ENCODE measurements at regions not wholly inside any gene's neighbourhood (a gene's known extent, or its start where the extent isn't known, plus 50 kb on each side); places are given as distances from the start of the nearest gene placed in this dataset.

- Histone ChIP-seq H2BK12ac (ENCODE audit: insufficient read length, low read depth, low read length) (no peak overlapping the region), H3K27me3 (ENCODE audit: insufficient read depth, low read length) (no peaks in the 10 kb centered on the region), H2BK15ac (ENCODE audit: low read depth, low read length) (no peak overlapping the region), H3K18ac (ENCODE audit: insufficient read length, low read depth, low read length) (no peak overlapping the region), H3K14ac (ENCODE audit: insufficient read depth, low read length) (no peak overlapping the region), H2BK20ac (ENCODE audit: low read depth, low read length, poor library complexity, severe bottlenecking) (no peak overlapping the region), H3K4ac (ENCODE audit: low read depth, low read length) (no peak overlapping the region), H3T11ph (ENCODE audit: low read length) (no peak overlapping the region), H3K79me1 (ENCODE audit: insufficient read depth, low read depth, low read length, poor library complexity, severe bottlenecking) (no peaks in the 10 kb centered on the region), H3K79me2 (ENCODE audit: insufficient read depth, low read length) (no peaks in the 10 kb centered on the region), H4K20me1 (ENCODE audit: control insufficient read depth, insufficient read depth, insufficient read length) (no peaks in the 10 kb centered on the region), H3K27ac (ENCODE audit: insufficient read length, low read depth, low read length) (no peak overlapping the region), H4K91ac (ENCODE audit: insufficient read length, low read depth, low read length) (no peak overlapping the region), H3K4me2 (ENCODE audit: insufficient read depth, insufficient read length, low read length) (no peak overlapping the region), H3K9me3 (ENCODE audit: control insufficient read depth, low read depth, low read length) (no peaks in the 10 kb centered on the region), H4K8ac (replicated peaks; ENCODE audit: insufficient read length, low read depth, low read length) (no peak overlapping the region), H2AFZ (ENCODE audit: low read length) (no peak overlapping the region), H3K9ac (ENCODE audit: extremely low read depth, insufficient read length, low read length) (no peak overlapping the region), H2AK5ac (ENCODE audit: insufficient read length, low read length) (no peak overlapping the region), H3K23ac (ENCODE audit: insufficient read length, low read depth, low read length) (no peak overlapping the region), H3K23me2 (ENCODE audit: insufficient read length, low read depth, low read length, poor library complexity, severe bottlenecking) (no peaks in the 10 kb centered on the region), H3K56ac (ENCODE audit: insufficient read length, low read depth, low read length) (no peak overlapping the region), H4K5ac (ENCODE audit: insufficient read length, low read depth, low read length) (no peak overlapping the region), H2BK120ac (ENCODE audit: low read depth, low read length, poor library complexity, severe bottlenecking) (no peak overlapping the region), H2BK5ac (ENCODE audit: insufficient read length, low read length) (no peak overlapping the region), H3K4me1 (ENCODE audit: insufficient read depth, low read length) (no peaks in the 10 kb centered on the region)
- H3K27ac Mint-ChIP-seq = no peak overlapping the region
- peaks cover 12 to 19% of the 10 kb centered on the region in 2 experiments for H3K4me1 Mint-ChIP-seq
- no peak overlapping the region for H3K4me3 Mint-ChIP-seq
- H3K27me3 Mint-ChIP-seq (ENCODE audit: low read depth) = no peaks in the 10 kb centered on the region
- no peaks in the 10 kb centered on the region for H3K36me3 Mint-ChIP-seq (ENCODE audit: insufficient read depth in 1 of 3, low read depth in 3 of 3)
- DNase-seq = no peak
- no CpG with 5 or more reads among the region's 3 CpGs for WGBS (ENCODE audit: extremely low coverage, insufficient read length, low lambda C conversion rate)
- no peaks in the 10 kb centered on the region for H3K9me3 Mint-ChIP-seq
- no peak for TF ChIP-seq CTCF (conservative IDR thresholded peaks at IDR 0.05)
Observed at GRCh38 chr6:145022199-145022796, 713.0 kb downstream of the EPM2A start.

Measured in H9 (cell line).